ENCODE measurements at regions not wholly inside any gene's neighbourhood (a gene's known extent, or its start where the extent isn't known, plus 50 kb on each side); places are given as distances from the start of the nearest gene placed in this dataset.

DNA sequence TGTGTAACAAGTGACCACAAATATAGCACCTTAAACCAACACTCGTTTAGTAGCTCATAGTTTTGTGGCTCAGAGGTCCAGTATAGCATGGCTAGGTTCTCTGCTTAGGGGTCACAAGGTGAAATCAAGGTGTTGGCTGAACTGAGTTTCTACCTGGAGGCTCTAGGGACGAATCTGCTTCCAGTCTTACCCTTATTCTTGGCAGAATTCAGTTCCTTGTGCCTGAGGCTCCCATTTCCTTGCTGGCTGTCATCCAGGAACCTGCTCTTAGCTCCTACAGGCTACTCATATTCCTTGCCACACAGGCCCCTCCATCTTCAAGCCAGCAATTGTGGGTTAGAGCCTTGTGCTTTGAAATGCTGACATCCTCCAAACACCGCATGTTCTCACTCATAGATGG is 212.3 kb upstream of the CDH13 start:
- TF ChIP-seq, protein P1, sequence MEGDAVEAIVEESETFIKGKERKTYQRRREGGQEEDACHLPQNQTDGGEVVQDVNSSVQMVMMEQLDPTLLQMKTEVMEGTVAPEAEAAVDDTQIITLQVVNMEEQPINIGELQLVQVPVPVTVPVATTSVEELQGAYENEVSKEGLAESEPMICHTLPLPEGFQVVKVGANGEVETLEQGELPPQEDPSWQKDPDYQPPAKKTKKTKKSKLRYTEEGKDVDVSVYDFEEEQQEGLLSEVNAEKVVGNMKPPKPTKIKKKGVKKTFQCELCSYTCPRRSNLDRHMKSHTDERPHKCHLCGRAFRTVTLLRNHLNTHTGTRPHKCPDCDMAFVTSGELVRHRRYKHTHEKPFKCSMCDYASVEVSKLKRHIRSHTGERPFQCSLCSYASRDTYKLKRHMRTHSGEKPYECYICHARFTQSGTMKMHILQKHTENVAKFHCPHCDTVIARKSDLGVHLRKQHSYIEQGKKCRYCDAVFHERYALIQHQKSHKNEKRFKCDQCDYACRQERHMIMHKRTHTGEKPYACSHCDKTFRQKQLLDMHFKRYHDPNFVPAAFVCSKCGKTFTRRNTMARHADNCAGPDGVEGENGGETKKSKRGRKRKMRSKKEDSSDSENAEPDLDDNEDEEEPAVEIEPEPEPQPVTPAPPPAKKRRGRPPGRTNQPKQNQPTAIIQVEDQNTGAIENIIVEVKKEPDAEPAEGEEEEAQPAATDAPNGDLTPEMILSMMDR (IDR thresholded peaks at IDR 0.05 in 8 of 11, conservative IDR thresholded peaks at IDR 0.05 in 3 of 11): no peak
- TF ChIP-seq POLR2A (IDR thresholded peaks at IDR 0.05): no peak
- TF ChIP-seq POLR2AphosphoS5 (IDR thresholded peaks at IDR 0.05): no peak
